Muscle of leg (tissue), 3 donors: ENCODE measurements at regions not wholly inside any gene's neighbourhood (a gene's known extent, or its start where the extent isn't known, plus 50 kb on each side); places are given as distances from the start of the nearest gene placed in this dataset.

Experiments
- DNase-seq: peaks from one replicate; pipeline ENCODE4 v3.0.0; 2013
- H3K27ac ChIP-seq: one replicate; pipeline ENCODE4 v1.5.1; 2013; ENCODE audit warnings: mild to moderate bottlenecking, low read length, control low read depth
- H3K27me3 ChIP-seq: one replicate; pipeline ENCODE4 v1.6.1; 2013; ENCODE audit warnings: low read length; ENCODE audit not compliant: control insufficient read depth, insufficient read depth
- H3K36me3 ChIP-seq: one replicate; pipeline ENCODE4 v1.6.1; 2013; ENCODE audit warnings: low read length; ENCODE audit not compliant: control insufficient read depth, insufficient read depth
- H3K4me1 ChIP-seq: one replicate; pipeline ENCODE4 v1.6.1; 2013; ENCODE audit warnings: low read length; ENCODE audit not compliant: control insufficient read depth, insufficient read depth
- H3K4me3 ChIP-seq: one replicate; pipeline ENCODE4 v1.5.1; 2013; ENCODE audit warnings: low read length, control low read depth
- H3K9me3 ChIP-seq: replicated peaks from 2 replicates; pipeline ENCODE4 v1.6.1; 2013; ENCODE audit warnings: low read depth, low read length; ENCODE audit not compliant: control insufficient read depth
- WGBS: methylation state at CpG from one replicate; pipeline ENCODE4 v1.1.5; 2013; ENCODE audit warnings: missing lambda C conversion rate; ENCODE audit not compliant: insufficient coverage; 5-methylcytosine and 5-hydroxymethylcytosine counted together

- Histone ChIP-seq H3K4me1 (no peaks in the 10 kb centered on the region), H3K27me3 (no peaks in the 10 kb centered on the region), H3K36me3 (no peaks in the 10 kb centered on the region), H3K9me3 (no peaks in the 10 kb centered on the region), H3K27ac (no peak overlapping the region), H3K4me3 (no peak overlapping the region)
- 36% methylated on average over 4 of the region's 13 CpGs for WGBS
- DNase-seq: no peak
These were observed 787.7 kb downstream of the UQCRFS1 start for GRCh38 chr19:28425046-28425931.

GRCh38 chr19:28424662-28425045 is 788.3 kb downstream of the UQCRFS1 start:
- Histone ChIP-seq H3K4me1 (no peaks in the 10 kb centered on the region), H3K4me3 (no peak overlapping the region), H3K36me3 (no peaks in the 10 kb centered on the region), H3K27ac (no peak overlapping the region), H3K27me3 (no peaks in the 10 kb centered on the region), H3K9me3 (no peaks in the 10 kb centered on the region)
- whole genome bisulfite sequencing: no CpG with 5 or more reads among the region's 4 CpGs
- no peak for DNase-seq

DNA sequence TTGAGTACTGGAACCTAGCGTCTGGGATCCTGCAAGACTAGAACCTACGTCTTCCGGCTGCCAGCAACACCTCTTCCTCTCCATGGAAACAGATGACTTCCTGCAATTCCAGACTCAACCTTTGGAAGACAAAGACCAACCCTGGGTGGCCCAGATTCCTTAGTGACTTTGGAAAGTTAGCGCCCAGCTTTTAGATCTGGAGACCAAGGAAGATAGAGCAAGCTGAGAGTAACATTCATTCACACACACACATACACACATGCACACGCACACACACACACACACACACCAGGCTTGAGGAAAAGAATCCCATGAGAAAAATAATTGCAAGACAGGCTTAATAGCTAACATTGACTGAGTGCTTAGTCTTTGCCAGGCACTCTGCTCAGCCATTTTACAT is 788.9 kb downstream of the UQCRFS1 start:
- Histone ChIP-seq H3K9me3 (no peaks in the 10 kb centered on the region), H3K36me3 (no peaks in the 10 kb centered on the region), H3K27me3 (no peaks in the 10 kb centered on the region), H3K4me3 (no peak overlapping the region), H3K27ac (no peak overlapping the region), H3K4me1 (no peaks in the 10 kb centered on the region)
- WGBS: 17% methylated on average over 3 of the region's 5 CpGs
- DNase-seq: no peak

DNA sequence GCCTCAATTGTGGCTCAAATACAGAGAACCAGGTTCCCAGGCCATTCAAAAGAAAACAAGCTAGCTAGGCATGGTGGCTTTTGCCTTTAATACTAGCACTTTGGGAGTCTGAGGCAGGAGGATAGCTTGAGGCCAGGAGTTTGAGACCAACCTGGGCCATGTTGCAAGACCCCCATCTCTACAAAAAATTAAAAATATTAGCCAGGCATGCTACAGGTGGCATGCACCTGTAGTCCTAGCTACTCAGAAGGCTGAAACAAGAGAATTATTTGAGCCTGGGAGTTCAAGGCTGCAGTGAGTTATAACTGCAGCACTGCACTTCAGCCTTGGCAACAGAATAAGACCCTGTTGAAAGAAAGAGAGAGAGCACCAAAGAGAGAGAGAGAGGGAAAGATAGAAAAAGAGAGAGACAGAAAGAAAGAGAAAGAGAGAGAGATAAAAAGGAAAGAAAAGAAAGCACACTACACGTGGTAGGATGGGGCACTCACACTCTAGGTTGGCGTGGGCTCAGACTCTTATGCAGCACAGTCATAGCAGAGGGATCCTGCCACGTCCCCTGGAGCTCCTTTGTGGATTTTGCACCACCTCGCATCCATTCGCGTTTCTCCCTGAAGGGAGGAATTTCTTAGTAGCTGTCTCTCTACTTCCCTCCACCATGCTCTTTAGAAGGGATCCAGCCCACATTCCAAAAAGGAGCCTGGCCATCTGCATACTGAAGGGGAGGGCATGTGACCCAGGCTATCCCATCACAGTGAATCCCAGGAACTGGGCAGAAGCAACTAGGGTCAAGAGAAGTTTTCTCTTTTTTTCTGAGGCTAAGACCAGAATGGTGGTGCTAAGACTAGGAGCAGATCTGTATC is 789.9 kb downstream of the UQCRFS1 start:
- DNase-seq: no peak
- Histone ChIP-seq H3K4me3 (no peak overlapping the region), H3K4me1 (no peaks in the 10 kb centered on the region), H3K9me3 (no peaks in the 10 kb centered on the region), H3K36me3 (no peaks in the 10 kb centered on the region), H3K27ac (no peak overlapping the region), H3K27me3 (no peaks in the 10 kb centered on the region)
- WGBS: 43% methylated on average over 3 of the region's 6 CpGs

GRCh38 chr19:28422046-28422445 is 790.9 kb downstream of the UQCRFS1 start:
- Histone ChIP-seq H3K36me3 (no peaks in the 10 kb centered on the region), H3K9me3 (no peaks in the 10 kb centered on the region), H3K4me1 (no peaks in the 10 kb centered on the region), H3K27ac (no peak overlapping the region), H3K27me3 (no peaks in the 10 kb centered on the region), H3K4me3 (no peak overlapping the region)
- 51% methylated on average over 2 of the region's 7 CpGs for WGBS
- DNase-seq: no peak

DNA sequence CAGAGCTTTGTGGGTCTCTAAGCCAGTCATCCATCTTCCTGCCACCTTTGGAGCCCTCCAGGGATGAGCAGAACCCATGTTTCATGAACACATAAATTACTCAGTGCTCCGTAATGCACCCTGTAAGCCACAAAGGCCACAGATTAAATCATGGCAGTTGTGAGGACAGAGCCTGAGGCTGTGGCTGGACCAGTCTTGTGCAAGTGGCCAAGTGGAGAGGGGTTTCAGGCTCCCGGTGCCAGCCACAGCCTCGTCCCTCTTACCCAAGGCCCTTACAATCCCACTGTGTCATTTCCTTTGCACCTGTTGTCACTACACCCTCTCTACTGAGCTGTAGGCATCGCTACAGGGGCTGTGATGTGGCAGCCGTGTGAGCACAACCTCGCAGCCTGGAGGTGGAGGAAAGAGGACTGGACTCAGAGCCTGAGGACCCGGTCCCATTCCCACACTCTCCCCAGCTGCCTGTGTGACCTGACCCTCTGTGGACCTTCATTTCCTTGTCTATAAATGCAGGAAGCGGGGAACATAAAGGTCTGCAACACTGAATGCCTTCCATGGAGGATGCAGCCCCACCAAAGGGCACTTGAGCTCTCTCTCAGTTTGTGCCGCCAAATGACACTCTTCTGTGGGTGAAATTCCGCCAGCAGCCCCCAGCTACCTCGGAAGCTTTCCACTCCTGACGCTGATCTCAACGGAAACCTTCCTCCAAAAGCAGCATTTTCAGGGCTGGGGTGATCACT is 792.0 kb downstream of the UQCRFS1 start:
- Histone ChIP-seq H3K9me3 (no peaks in the 10 kb centered on the region), H3K4me3 (no peak overlapping the region), H3K27ac (no peak overlapping the region), H3K4me1 (no peaks in the 10 kb centered on the region), H3K36me3 (no peaks in the 10 kb centered on the region), H3K27me3 (no peaks in the 10 kb centered on the region)
- no peak for DNase-seq
- WGBS: 72% methylated on average over 6 of the region's 13 CpGs

DNA sequence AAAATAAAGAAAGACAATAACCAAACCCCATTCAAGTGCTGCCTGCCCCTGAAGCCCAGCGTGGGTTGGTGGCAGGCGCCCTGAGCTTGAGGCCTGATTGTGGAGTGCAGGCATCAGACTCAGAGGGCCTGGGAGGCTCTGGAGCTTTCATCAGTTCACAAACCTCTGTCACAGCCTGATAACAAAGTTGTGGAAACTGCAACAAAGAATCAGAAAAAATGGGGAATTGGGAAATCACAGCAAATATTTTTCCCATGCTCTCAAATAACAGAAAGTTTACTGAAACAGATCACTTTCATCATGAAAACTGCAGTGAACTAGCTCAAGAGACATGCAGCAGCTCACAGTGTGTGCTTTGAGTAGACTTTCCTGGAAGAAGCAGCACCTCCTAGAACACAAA is 793.6 kb downstream of the UQCRFS1 start:
- DNase-seq: no peak
- Histone ChIP-seq H3K9me3 (no peaks in the 10 kb centered on the region), H3K27ac (no peak overlapping the region), H3K36me3 (no peaks in the 10 kb centered on the region), H3K4me1 (no peaks in the 10 kb centered on the region), H3K27me3 (no peaks in the 10 kb centered on the region), H3K4me3 (no peak overlapping the region)
- WGBS: no CpG with 5 or more reads among the region's 2 CpGs

GRCh38 chr19:28417361-28417760 is 795.6 kb downstream of the UQCRFS1 start:
- H3K36me3 ChIP-seq: no peaks in the 10 kb centered on the region
- H3K9me3 ChIP-seq: no peaks in the 10 kb centered on the region
- H3K4me3 ChIP-seq: no peak overlapping the region
- no peak for DNase-seq
- WGBS: 67% methylated on average over 3 of the region's 5 CpGs
- H3K27me3 ChIP-seq: no peaks in the 10 kb centered on the region
- no peaks in the 10 kb centered on the region for H3K4me1 ChIP-seq
- H3K27ac ChIP-seq: no peak overlapping the region

- Histone ChIP-seq H3K9me3 (no peaks in the 10 kb centered on the region), H3K4me3 (no peak overlapping the region), H3K36me3 (no peaks in the 10 kb centered on the region), H3K27me3 (no peaks in the 10 kb centered on the region), H3K27ac (no peak overlapping the region), H3K4me1 (no peaks in the 10 kb centered on the region)
- no peak for DNase-seq
- no CpG with 5 or more reads among the region's 1 CpG for WGBS
These were observed 796.7 kb downstream of the UQCRFS1 start for GRCh38 chr19:28416245-28416644.

DNA sequence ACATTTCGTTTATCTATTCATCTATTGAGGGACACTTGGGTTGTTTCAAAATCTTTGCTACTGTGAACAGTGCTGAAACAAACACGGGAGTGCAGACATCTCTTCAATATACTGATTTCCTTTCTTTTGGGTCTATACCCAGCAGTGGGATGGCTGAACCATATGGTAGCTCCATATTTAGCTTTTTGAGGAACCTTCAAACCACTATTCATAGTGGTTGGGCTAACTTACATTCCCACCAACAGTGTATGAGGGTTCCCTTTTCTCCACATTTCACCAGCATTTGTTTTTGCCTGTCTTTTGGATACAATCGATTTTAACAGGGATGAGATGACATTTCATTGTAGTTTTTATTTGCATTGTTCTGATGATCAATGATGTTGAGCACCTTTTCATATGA is 798.2 kb downstream of the UQCRFS1 start:
- Histone ChIP-seq H3K9me3 (no peaks in the 10 kb centered on the region), H3K4me3 (no peak overlapping the region), H3K27me3 (no peaks in the 10 kb centered on the region), H3K36me3 (no peaks in the 10 kb centered on the region), H3K27ac (no peak overlapping the region), H3K4me1 (no peaks in the 10 kb centered on the region)
- DNase-seq: no peak
- 100% methylated on average over 1 of the region's 3 CpGs for WGBS
